Neutrophil (primary cell): ENCODE measurements at regions not wholly inside any gene's neighbourhood (a gene's known extent, or its start where the extent isn't known, plus 50 kb on each side); places are given as distances from the start of the nearest gene placed in this dataset.

Source experiments
- H3K27ac ChIP-seq: fragments of 200-600 bp; sonication (generic); 2 replicates; pipeline ENCODE4 v1.5.1; 2016; ENCODE audit warnings: mild to moderate bottlenecking, moderate library complexity
- H3K27me3 ChIP-seq: fragments of 200-600 bp; sonication (generic); 2 replicates; pipeline ENCODE4 v1.6.0; 2016; ENCODE audit warnings: mild to moderate bottlenecking
- H3K36me3 ChIP-seq: fragments of 200-600 bp; sonication (generic); 2 replicates; pipeline ENCODE4 v1.5.1; 2017
- H3K4me1 ChIP-seq, 2 experiments: fragments of 200-600 bp in 1 of 2; sonication (generic) in 1 of 2; 1 replicate in 1 of 2; 2 replicates in 1 of 2; pipeline versions ENCODE4 v1.5.1 to v1.6.1; 2013 to 2016; ENCODE audit warnings: low read depth in 1 of 2, low read length in 1 of 2, mild to moderate bottlenecking in 1 of 2, moderate library complexity in 1 of 2; ENCODE audit not compliant: control insufficient read depth in 1 of 2, insufficient read depth in 1 of 2
- H3K4me3 ChIP-seq, 2 experiments: fragments of 200-600 bp in 1 of 2; sonication (generic) in 1 of 2; 1 replicate in 1 of 2; 2 replicates in 1 of 2; pipeline ENCODE4 v1.5.1; 2013 to 2016; ENCODE audit warnings: low read depth in 1 of 2, low read length in 1 of 2, mild to moderate bottlenecking in 1 of 2, moderate library complexity in 1 of 2
- H3K9me3 ChIP-seq: fragments of 200-600 bp; sonication (generic); 2 replicates; pipeline ENCODE4 v1.5.1; 2016
- CTCF ChIP-seq: fragments of 200-600 bp; sonication (generic); IDR thresholded peaks from 2 replicates; pipeline ENCODE4 v1.5.1; 2016; ENCODE audit warnings: antibody characterized with exemption

GRCh38 chr11:129590030-129590752, 214.5 kb downstream of the BARX2 start:
- H3K9me3 ChIP-seq = no peaks in the 10 kb centered on the region
- H3K4me3 ChIP-seq = no peak overlapping the region
- no peaks in the 10 kb centered on the region for H3K4me1 ChIP-seq
- H3K36me3 ChIP-seq = no peaks in the 10 kb centered on the region
- no peak overlapping the region for H3K27ac ChIP-seq
- H3K27me3 ChIP-seq = no peaks in the 10 kb centered on the region
- TF ChIP-seq CTCF = no peak

- no peaks in the 10 kb centered on the region for H3K4me1 ChIP-seq
- no peak overlapping the region for H3K4me3 ChIP-seq
- no peaks in the 10 kb centered on the region for H3K36me3 ChIP-seq
- no peak for TF ChIP-seq CTCF
- H3K9me3 ChIP-seq = no peaks in the 10 kb centered on the region
- H3K27ac ChIP-seq = no peak overlapping the region
- H3K27me3 ChIP-seq = no peaks in the 10 kb centered on the region
These were observed 215.3 kb downstream of the BARX2 start for GRCh38 chr11:129590753-129591475.

DNA sequence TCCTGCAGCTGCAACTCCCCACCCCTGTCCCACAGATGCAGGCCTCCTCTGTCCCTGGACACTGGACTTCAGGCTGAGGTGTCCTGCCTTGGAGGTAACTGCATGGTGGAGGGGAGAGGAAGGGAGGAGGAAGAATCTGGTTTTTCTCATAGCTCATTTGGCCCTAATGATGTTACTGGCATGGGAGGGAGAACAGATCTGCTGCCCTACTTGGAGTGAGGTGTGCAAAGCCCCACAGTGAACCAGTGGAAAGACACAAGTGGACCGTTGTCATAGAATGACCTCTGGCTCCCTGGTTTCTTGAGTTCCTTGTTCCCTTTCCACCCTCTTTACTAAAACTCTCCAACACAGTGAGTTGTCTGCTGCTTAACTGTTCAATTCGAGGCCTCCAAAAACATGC, 215.9 kb downstream of the BARX2 start:
- Histone ChIP-seq H3K4me3 (no peak overlapping the region), H3K36me3 (no peaks in the 10 kb centered on the region), H3K9me3 (no peaks in the 10 kb centered on the region), H3K4me1 (no peaks in the 10 kb centered on the region), H3K27me3 (no peaks in the 10 kb centered on the region), H3K27ac (no peak overlapping the region)
- no peak for TF ChIP-seq CTCF

DNA sequence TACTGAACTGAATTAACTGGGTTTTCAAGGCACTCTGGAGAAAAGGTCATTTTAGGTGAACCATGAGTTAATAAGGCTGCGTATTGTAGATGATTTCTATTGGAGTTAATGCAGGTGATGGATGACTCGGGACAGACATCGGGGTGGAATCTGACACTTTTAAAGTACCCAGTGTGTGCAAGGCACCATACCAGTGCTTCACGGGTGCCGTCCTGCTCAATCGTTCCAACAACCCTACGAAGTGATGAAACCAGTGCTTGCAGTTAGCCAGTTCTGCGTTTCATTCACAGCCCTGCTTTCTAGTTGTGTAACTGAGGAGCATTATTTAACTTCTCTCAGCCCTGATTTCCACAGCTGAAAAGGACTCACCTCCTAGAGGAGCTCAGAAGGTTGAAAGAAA, 216.5 kb downstream of the BARX2 start:
- Histone ChIP-seq H3K36me3 (no peaks in the 10 kb centered on the region), H3K27me3 (no peaks in the 10 kb centered on the region), H3K9me3 (no peaks in the 10 kb centered on the region), H3K27ac (no peak overlapping the region), H3K4me3 (no peak overlapping the region), H3K4me1 (no peaks in the 10 kb centered on the region)
- TF ChIP-seq CTCF = no peak

- no peaks in the 10 kb centered on the region for H3K27me3 ChIP-seq
- TF ChIP-seq CTCF = no peak
- H3K4me3 ChIP-seq = no peak overlapping the region
- H3K9me3 ChIP-seq = no peaks in the 10 kb centered on the region
- H3K4me1 ChIP-seq = no peaks in the 10 kb centered on the region
- no peak overlapping the region for H3K27ac ChIP-seq
- no peaks in the 10 kb centered on the region for H3K36me3 ChIP-seq
These were observed 217.4 kb downstream of the BARX2 start for GRCh38 chr11:129593098-129593497.
